Gastroesophageal sphincter (tissue), 4 donors: ENCODE measurements at regions not wholly inside any gene's neighbourhood (a gene's known extent, or its start where the extent isn't known, plus 50 kb on each side); places are given as distances from the start of the nearest gene placed in this dataset.

Source experiments
- ATAC-seq: fragments of 150-250 bp; one replicate; pipeline ENCODE4 v1.9.1; 2016; ENCODE audit warnings: mild to moderate bottlenecking, moderate library complexity
- H3K27ac ChIP-seq, 4 donors: fragments of 200-600 bp; sonication (generic) in 3 of 4; 1 replicate in 3 of 4; 2 replicates in 1 of 4; pipeline ENCODE4 v1.5.1; 2016 to 2019
- H3K27me3 ChIP-seq: fragments of 200-600 bp; sonication (generic); one replicate; pipeline ENCODE4 v1.5.1; 2019
- H3K36me3 ChIP-seq, 2 donors: fragments of 200-600 bp; sonication (generic); one replicate each; pipeline ENCODE4 v1.5.1; 2019; ENCODE audit warnings: control low read depth in 1 of 2
- H3K4me1 ChIP-seq, 3 donors: fragments of 200-600 bp; sonication (generic); 1 replicate in 2 of 3; 2 replicates in 1 of 3; pipeline ENCODE4 v1.5.1; 2016 to 2019; ENCODE audit warnings: control low read depth in 2 of 3
- H3K4me3 ChIP-seq, 2 donors: fragments of 200-600 bp; sonication (generic); one replicate each; pipeline ENCODE4 v1.5.1; 2019; ENCODE audit warnings: mild to moderate bottlenecking in 1 of 2, moderate library complexity in 1 of 2
- H3K9me3 ChIP-seq, 3 donors: fragments of 200-600 bp; sonication (generic); one replicate each; pipeline ENCODE4 v1.5.1; 2017 to 2019; ENCODE audit warnings: control low read depth in 2 of 3
- CTCF ChIP-seq, 4 experiments: fragments of 200-600 bp in 2 of 4; fragments of 450-650 bp in 2 of 4; sonication (generic) in 1 of 4; IDR thresholded peaks; one replicate each; pipeline ENCODE4 v1.5.1; 2017 to 2019; ENCODE audit warnings: antibody characterized with exemption in 4 of 4, mild to moderate bottlenecking in 2 of 4, moderate library complexity in 2 of 4
- EP300 ChIP-seq: sonication (generic); formaldehyde crosslinking; IDR thresholded peaks from one replicate; pipeline ENCODE4 v1.6.1; 2017; ENCODE audit warnings: antibody characterized with exemption, mild to moderate bottlenecking
- POLR2A ChIP-seq, 2 donors: fragments of 450-650 bp; IDR thresholded peaks; one replicate each; pipeline ENCODE4 v1.6.1; 2017; ENCODE audit warnings: antibody characterized with exemption in 2 of 2, mild to moderate bottlenecking in 2 of 2, moderate library complexity in 1 of 2
- POLR2AphosphoS5 ChIP-seq: sonication (generic); formaldehyde crosslinking; IDR thresholded peaks from one replicate; pipeline ENCODE4 v1.6.1; 2017; ENCODE audit warnings: antibody characterized with exemption
- WGBS, 2 donors: methylation state at CpG; one replicate each; pipeline ENCODE4 v1.1.5; 2018; ENCODE audit warnings: low coverage in 1 of 2; 5-methylcytosine and 5-hydroxymethylcytosine counted together

- Histone ChIP-seq H3K27me3 (no peaks in the 10 kb centered on the region), H3K36me3 (no peaks in the 10 kb centered on the region), H3K4me3 (no peak overlapping the region), H3K27ac (peak overlapping the region; percentile 53 to 76 (median 63)), H3K9me3 (no peaks in the 10 kb centered on the region), H3K4me1 (peaks cover 4 to 35% (median 8%) of the 10 kb centered on the region in 3 donors)
- ATAC-seq: peak; percentile 57
- TF ChIP-seq POLR2AphosphoS5: peak; percentile 77
- no peak for TF ChIP-seq EP300
- TF ChIP-seq CTCF (IDR thresholded peaks at IDR 0.05): no peak
- TF ChIP-seq POLR2A (IDR thresholded peaks at IDR 0.05): no peak
- WGBS, 2 donors: 43 to 70% methylated on average over 1 to 7 of the region's 7 CpGs
These were observed 83.8 kb upstream of the TPM1 start for GRCh38 chr15:62958528-62959363.

DNA sequence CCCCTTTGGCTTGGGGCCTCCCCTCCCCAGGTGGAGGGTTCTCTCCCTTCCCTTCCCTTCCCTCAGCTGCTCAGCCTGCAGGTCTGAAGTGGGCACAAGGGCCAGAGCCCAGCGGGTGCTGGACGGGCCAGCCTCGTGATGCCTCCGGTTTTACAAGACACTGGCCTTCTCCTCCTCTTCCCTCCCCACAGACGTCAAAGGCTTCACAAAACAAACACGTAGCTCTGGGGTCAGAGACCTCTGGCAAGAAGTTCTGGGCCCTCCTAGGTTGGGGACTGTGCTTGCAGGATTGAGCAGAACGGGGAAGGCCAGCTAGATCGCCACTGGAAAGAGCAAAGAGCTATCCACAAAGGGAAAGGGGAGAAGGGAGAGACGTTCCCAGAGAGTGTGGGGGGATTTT, 81.4 kb upstream of the TPM1 start:
- Histone ChIP-seq H3K36me3 (no peaks in the 10 kb centered on the region), H3K27me3 (no peaks in the 10 kb centered on the region), H3K4me3 (no peak overlapping the region), H3K9me3 (no peaks in the 10 kb centered on the region), H3K4me1 (peaks cover 4 to 35% (median 8%) of the 10 kb centered on the region in 3 donors), H3K27ac (no peak overlapping the region)
- TF ChIP-seq POLR2AphosphoS5: no peak
- WGBS, 2 donors: 60 to 90% methylated on average over 1 to 4 of the region's 9 CpGs
- no peak for ATAC-seq

DNA sequence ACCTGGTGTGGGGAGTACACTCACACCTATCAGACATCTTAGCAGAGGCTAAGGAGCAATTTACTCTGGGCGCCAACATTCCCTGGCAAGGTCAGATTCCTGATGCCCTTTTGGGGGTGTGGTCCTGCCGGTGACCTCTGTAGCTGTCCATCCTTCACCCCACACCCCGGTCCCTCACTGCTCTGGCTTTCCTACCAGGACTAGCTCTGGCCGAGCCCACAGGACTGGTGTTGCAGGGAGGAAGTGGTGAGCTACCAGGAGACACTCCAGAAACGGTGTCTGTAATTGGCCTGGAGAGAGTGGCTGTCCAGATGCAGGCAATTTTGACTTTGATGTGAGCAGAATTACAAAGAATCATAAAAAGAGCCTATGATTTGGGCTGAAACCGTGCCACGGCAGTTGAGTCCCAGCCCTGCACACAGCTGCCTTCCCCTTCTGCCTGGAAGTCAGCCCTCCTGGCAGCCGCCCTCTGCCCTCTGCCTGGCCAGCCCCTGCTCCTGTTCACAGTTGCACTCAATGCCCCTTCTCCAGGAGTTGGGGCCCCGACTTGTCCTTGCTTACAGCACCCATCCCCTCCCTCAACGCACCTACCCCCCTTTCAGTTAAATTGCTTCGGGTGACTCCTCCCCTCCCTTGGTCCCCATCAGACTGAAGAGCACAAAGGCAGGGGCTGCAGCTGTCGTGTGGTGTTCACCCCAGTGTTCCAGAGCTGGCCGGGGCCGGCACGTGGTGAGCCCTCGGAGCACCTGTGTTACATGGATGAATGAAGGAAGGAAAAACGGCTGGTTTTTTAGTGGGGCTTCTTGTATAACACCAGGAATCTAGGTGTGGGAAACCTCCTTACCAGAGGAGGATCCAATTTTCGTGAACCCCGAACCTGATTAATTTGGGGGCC, 80.2 kb upstream of the TPM1 start:
- TF ChIP-seq EP300: no peak
- TF ChIP-seq POLR2A (IDR thresholded peaks at IDR 0.05): no peak
- TF ChIP-seq CTCF (IDR thresholded peaks at IDR 0.05): no peak
- no peak for TF ChIP-seq POLR2AphosphoS5
- Histone ChIP-seq H3K4me1 (peaks cover 4 to 26% (median 8%) of the 10 kb centered on the region in 3 donors), H3K4me3 (no peak overlapping the region), H3K27ac (no peak overlapping the region), H3K9me3 (no peaks in the 10 kb centered on the region), H3K27me3 (no peaks in the 10 kb centered on the region), H3K36me3 (no peaks in the 10 kb centered on the region)
- 97 to 100% methylated on average over 1 to 6 of the region's 19 CpGs for WGBS, 2 donors
- ATAC-seq: no peak

GRCh38 chr15:62964251-62964650, 78.3 kb upstream of the TPM1 start:
- no peaks in the 10 kb centered on the region for H3K9me3 ChIP-seq
- TF ChIP-seq POLR2A (IDR thresholded peaks at IDR 0.05) (no peak), CTCF (IDR thresholded peaks at IDR 0.05) (no peak), POLR2AphosphoS5 (no peak), EP300 (no peak)
- H3K4me1 ChIP-seq: peaks cover 0 to 7% (median 0%) of the 10 kb centered on the region in 3 donors
- no peaks in the 10 kb centered on the region for H3K36me3 ChIP-seq
- peak; percentile 59 for ATAC-seq
- H3K27ac ChIP-seq: no peak overlapping the region
- H3K27me3 ChIP-seq: no peaks in the 10 kb centered on the region
- no peak overlapping the region for H3K4me3 ChIP-seq
- 72 to 77% methylated on average over 3 to 5 of the region's 5 CpGs for WGBS, 2 donors

DNA sequence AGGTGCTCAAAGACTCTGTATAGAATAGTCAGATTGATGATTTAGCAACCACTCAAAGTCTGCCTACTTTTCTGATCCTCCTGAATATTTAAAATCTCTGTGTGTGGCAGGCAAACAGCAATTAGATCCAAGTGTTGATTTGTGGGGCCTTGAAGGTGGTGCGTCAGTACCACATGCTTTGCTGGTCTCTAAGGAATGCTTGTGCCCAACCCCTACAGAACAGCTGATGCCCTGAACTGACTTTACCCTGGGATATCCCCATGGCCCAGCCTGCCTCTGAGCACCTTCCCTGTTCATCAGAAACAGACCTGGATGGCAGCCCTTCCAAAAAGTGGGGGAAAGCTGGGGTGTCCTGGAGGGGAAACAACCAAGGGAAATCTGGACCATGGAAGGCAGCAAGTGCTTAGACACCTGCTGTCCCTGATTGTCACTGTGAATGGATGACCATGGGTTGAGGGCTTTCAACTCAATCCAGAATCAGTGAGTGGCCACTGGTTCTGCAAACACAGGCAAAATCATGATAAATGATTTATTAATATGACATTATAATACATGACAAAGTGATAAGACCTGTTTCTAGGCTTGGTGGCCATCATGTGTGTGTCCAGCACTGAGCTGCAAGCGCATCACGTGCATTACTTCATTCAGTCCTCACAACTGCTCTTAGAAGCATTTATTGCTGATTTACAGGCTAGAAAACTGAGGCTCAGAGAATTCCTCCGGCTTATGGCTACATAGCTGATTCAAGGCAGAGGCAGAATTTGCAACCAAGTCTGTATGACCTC, 76.1 kb upstream of the TPM1 start:
- WGBS, 2 donors: 97% methylated on average over 4 of the region's 4 CpGs; no CpG with 5 or more reads in 1 of the 2 donors
- H3K4me1 ChIP-seq: no peaks in the 10 kb centered on the region
- ATAC-seq: no peak
- H3K4me3 ChIP-seq: no peak overlapping the region
- no peaks in the 10 kb centered on the region for H3K9me3 ChIP-seq
- TF ChIP-seq EP300 (no peak), POLR2A (IDR thresholded peaks at IDR 0.05) (no peak), CTCF (IDR thresholded peaks at IDR 0.05) (no peak), POLR2AphosphoS5 (no peak)
- no peak overlapping the region for H3K27ac ChIP-seq
- H3K36me3 ChIP-seq: no peaks in the 10 kb centered on the region
- H3K27me3 ChIP-seq: no peaks in the 10 kb centered on the region
